DMS114 treated with DMSO at 0.1 percent for 48 hours (cell line): ENCODE measurements at regions not wholly inside any gene's neighbourhood (a gene's known extent, or its start where the extent isn't known, plus 50 kb on each side); places are given as distances from the start of the nearest gene placed in this dataset.

Experiments used
- DNase-seq: peaks from one replicate; lab custom pipeline; 2025; ENCODE audit not compliant: unreplicated experiment; lab: John Stamatoyannopoulos, UW

GRCh38 chrX:5549512-5549911, 679.2 kb downstream of the NLGN4X start:
- DNase-seq, result no peak

GRCh38 chrX:5537098-5537497, 691.6 kb downstream of the NLGN4X start:
- no peak for DNase-seq

DNA sequence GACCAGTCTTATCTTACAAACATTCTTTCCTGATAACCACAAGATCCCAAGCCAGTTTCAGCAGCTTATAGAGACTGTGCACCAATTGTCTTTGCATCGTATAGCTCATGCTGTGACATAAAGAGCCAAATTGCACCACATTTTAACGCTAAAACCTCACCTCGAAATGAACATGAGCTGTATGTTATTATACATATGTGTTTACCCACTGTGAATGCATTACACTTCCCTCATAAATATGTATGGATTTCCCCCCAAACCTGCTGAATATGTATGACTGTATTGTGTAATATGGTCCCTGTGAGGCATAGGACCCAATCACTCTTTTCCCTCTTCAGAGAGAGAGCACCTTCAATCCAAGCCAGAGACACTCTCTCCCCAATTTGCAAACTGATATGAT, 692.4 kb downstream of the NLGN4X start:
- DNase-seq, result no peak

GRCh38 chrX:5528057-5528456, 700.6 kb downstream of the NLGN4X start:
- no peak for DNase-seq

DNA sequence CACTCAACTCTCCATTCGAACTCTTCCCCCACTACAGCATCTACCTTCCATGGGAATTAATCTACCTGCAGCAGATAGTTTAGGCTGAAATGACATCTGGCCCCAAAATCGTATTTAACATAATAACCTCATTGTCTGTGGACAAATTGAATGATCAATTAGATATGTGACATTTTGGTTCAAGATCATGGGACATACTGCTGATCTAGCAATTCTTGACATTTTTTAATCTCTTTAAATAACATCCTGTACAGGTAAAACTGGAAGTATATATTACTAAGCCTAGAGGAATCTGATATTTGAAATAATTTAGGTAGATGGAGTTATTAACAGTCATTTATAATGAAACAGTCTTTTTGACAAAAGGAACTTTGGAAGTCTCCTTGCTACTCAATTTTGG, 702.5 kb downstream of the NLGN4X start:
- no peak for DNase-seq

DNA sequence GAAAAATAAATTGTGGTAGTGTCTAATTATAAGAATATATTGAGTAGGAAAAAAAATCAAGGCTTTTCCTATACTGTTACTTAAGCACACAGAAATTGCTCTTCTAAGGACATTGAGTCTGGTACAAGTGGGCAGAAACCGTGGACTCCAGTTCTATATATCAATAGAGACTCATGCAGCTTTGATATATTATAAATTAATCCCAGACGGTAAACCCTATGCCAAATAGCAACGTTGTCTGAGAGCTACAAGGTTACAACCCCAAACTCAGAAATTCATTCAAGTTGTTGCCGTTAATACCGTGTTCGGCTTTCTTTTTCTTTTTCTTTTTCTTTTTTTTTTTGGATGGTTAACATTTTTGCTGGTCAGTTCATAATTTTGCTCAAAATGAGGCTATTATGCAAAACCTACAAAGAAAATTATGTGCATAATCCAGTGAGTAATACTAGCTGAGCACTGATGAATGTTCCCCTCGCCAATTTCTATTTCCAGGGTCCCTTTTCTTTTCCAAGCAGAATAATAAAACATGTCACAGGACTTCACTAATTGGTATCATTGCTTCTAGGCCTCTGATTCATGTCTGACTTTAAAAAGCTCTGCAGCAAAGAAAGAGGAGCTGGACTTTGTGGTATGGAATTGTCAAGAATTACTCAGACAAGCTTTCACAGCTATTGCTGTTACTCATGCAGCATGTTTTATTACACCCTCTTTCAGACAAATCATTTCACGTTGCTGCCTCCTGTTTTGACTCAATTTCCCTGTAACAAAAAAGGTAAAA, 737.7 kb downstream of the NLGN4X start:
- DNase-seq, result no peak

- DNase-seq, result no peak
Observed at GRCh38 chrX:5474282-5474681, 754.4 kb downstream of the NLGN4X start.

DNA sequence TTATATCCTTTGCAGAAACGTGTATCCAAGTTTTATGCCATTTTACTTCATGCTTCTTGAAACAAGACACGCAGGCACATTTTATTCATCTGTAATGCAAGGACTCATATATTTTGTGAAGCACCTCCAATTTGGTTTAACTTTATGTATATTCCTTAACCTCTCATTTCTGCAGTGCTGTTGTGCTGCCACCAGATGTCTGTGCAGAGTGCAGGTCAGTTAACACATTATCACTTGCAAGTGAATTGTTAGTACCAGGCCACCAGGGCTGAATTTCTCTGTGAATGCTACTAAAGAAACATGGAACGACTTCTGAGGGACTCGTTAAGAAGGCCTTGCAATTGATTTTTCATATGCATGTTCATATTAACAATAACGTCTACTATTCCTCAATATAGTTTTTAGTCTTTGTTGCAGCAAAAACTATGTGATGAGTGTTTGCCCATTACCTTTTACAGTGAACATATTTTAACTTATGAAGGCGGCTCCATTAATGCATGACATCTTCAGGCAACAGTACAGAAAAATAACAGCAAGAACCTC, 770.3 kb downstream of the NLGN4X start:
- no peak for DNase-seq

- DNase-seq, result no peak
Observed at GRCh38 chrX:5449323-5449722, 779.3 kb downstream of the NLGN4X start.

DNA sequence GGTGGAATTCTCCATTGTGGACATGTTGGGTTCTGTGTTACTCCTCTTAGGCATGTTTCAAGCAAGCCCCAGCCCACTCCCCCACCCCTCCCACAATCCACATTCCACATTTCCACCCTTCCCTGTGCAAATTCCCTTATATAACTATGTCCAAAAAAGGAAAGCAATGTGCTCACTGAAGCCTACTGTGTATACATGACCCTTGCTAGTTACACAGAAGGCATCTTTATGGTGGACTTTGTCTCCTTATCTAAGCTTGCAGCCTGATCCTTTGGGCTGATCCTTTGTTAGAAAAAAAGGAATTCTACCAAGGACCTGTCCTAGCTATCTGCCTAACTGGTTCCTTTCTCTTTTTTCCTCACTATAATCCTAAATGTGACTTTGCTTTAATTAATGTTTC, 796.8 kb downstream of the NLGN4X start:
- DNase-seq, result no peak

DNA sequence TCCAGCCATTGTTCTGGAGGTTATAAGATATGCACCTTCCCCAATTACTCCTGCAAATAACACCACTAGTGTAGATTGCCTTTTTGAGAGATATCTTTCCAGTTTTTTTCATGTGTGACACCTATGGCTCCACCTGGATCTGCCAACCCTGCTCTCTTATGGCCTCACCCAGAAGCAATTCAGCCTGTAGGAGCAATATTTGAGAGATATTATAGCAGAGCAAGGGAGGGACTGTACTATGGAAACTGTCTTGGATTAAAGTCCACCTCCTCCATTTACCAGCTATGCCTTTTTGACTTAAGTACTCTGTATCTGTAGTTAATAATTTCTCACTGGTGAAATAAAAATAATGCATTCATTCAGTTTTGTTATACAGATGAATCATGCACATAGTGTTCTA, 803.5 kb downstream of the NLGN4X start:
- DNase-seq, result no peak

DNA sequence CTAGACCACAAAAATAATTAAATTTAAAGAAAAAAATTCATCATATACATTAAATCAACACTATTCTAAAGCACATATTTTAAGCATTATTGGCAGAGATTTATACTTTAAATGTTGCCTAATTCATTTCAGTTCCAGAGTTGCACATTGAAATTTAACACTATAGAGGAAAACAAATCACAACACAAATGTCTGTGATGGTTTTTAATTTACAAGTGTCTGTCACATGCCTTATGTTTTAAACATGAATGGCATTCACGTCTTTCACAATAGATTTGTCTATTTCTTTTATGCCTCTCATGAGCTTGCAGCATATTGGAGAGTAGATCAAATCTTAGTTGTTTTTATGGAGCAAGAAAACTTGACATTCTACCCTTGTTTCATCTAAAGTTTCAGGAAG, 811.3 kb downstream of the NLGN4X start:
- DNase-seq, result no peak

GRCh38 chrX:5415738-5416137, 812.9 kb downstream of the NLGN4X start:
- no peak for DNase-seq

DNA sequence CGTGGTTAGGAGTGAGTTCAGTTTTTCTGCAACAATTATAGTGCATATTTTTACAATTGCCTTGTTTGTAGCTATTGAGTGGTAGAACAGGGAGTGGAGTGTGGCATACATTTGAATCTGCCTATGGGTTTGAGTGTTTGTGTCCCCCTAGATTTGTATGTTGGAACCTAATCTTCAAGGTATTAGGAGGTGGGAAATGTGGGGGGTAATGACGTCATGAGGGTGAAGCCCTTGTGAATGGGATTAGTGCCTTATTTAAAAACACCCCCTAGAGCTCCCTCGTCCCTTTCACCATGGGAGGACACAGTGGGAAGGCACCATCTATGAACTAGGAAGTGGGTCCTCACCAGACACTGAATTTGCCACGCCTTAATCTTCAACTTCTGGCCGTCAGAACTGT, 819.6 kb downstream of the NLGN4X start:
- no peak for DNase-seq

DNA sequence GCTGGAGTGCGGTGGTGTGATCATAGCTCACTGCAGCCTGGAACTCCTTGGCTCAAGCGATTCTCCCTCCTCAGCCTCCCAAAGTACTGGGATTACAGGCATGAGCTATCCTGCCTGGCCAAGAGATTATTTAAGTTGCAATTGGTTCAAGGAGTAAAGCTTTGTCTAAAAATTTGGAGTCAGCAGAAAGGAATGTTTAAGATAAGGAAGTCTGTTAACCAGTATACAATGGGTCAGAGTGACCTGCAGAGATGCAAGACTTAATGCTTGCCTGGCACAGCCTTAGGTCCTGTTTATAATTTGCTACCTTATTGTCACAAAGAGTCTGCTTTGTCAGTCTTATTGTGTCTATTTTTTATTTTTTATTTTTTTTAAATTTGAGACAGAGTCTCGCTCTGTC, 826.2 kb downstream of the NLGN4X start:
- no peak for DNase-seq

DNA sequence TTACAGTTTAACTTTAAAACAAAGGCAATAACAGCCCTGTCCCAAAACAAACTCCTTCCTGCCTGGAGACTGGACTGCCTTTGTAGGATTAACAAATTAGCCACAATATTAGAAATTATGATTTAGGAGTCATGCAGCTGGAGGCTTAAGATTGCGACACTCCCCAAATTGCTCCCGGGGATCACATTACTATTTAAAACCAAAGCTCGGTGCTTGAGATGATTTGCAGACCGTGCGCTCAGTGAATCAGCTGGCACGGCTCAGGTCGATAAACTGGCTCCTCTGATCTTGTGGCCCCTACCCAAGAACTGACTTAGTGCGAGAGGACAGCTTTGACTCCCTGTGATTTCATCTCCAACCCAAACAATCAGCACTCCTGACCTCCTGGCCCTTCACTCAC, 829.3 kb downstream of the NLGN4X start:
- no peak for DNase-seq

- DNase-seq, result no peak
Observed at GRCh38 chrX:5397409-5397808, 831.3 kb downstream of the NLGN4X start.

- no peak for DNase-seq
Observed at GRCh38 chrX:5390376-5390775, 838.3 kb downstream of the NLGN4X start.

- DNase-seq, result no peak
Observed at GRCh38 chrX:5388087-5388486, 840.6 kb downstream of the NLGN4X start.

GRCh38 chrX:5380426-5380825, 848.2 kb downstream of the NLGN4X start:
- no peak for DNase-seq

GRCh38 chrX:5341902-5342301, 886.8 kb downstream of the NLGN4X start:
- DNase-seq, result no peak

GRCh38 chrX:5337160-5337559, 891.5 kb downstream of the NLGN4X start:
- DNase-seq, result no peak

- DNase-seq, result no peak
Observed at GRCh38 chrX:5324546-5324945, 904.1 kb downstream of the NLGN4X start.
